ENCODE measurements at regions not wholly inside any gene's neighbourhood (a gene's known extent, or its start where the extent isn't known, plus 50 kb on each side); places are given as distances from the start of the nearest gene placed in this dataset.

DNA sequence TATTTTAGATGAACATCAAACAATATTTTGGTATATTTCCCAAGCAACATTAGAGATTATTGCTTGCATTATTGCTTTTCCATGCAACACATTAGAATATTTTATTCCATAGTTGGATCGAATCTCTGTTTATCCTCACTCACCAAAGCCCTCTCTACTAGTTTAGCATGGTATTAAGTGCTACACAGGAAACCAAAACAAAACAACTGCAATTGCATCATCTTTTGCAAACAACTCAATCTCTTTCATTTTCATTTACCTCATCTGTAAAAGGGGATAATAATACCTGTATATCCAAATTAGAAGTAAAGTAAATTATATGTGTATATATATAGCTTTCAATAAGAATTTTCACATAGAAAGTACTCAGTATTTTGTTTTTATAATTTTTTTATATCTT is 147.8 kb upstream of the PCDH9 start:
- no peaks in the 10 kb centered on the region for H3K4me1 ChIP-seq
- H3K9me3 ChIP-seq: no peaks in the 10 kb centered on the region
- H3K4me3 ChIP-seq: no peak overlapping the region
- no peaks in the 10 kb centered on the region for H3K36me3 ChIP-seq
- no peaks in the 10 kb centered on the region for H3K27me3 ChIP-seq
- no peak for TF ChIP-seq EP300 (IDR thresholded peaks at IDR 0.05)
- TF ChIP-seq POLR2A (IDR thresholded peaks at IDR 0.05): no peak
- TF ChIP-seq, protein P1, sequence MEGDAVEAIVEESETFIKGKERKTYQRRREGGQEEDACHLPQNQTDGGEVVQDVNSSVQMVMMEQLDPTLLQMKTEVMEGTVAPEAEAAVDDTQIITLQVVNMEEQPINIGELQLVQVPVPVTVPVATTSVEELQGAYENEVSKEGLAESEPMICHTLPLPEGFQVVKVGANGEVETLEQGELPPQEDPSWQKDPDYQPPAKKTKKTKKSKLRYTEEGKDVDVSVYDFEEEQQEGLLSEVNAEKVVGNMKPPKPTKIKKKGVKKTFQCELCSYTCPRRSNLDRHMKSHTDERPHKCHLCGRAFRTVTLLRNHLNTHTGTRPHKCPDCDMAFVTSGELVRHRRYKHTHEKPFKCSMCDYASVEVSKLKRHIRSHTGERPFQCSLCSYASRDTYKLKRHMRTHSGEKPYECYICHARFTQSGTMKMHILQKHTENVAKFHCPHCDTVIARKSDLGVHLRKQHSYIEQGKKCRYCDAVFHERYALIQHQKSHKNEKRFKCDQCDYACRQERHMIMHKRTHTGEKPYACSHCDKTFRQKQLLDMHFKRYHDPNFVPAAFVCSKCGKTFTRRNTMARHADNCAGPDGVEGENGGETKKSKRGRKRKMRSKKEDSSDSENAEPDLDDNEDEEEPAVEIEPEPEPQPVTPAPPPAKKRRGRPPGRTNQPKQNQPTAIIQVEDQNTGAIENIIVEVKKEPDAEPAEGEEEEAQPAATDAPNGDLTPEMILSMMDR (IDR thresholded peaks at IDR 0.05): no peak
- 85 to 92% methylated on average over 1 of the region's 1 CpG for WGBS, 2 donors
- no peak for DNase-seq (ENCODE audit: low spot score in 2 of 2)
- H3K27ac ChIP-seq: no peak overlapping the region

- no peaks in the 10 kb centered on the region for H3K27me3 ChIP-seq
- no peaks in the 10 kb centered on the region for H3K4me1 ChIP-seq
- no peak overlapping the region for H3K4me3 ChIP-seq
- WGBS, 2 donors: 80 to 86% methylated on average over 1 of the region's 1 CpG
- no peaks in the 10 kb centered on the region for H3K9me3 ChIP-seq
- H3K27ac ChIP-seq: no peak overlapping the region
- TF ChIP-seq, protein P1 (IDR thresholded peaks at IDR 0.05): no peak
- no peak for TF ChIP-seq EP300 (IDR thresholded peaks at IDR 0.05)
- TF ChIP-seq POLR2A (IDR thresholded peaks at IDR 0.05): no peak
- H3K36me3 ChIP-seq: no peaks in the 10 kb centered on the region
- DNase-seq (ENCODE audit: low spot score in 2 of 2): no peak
Measured at GRCh38 chr13:67374391-67374790, 144.3 kb upstream of the PCDH9 start.

GRCh38 chr13:67372868-67373464 is 142.8 kb upstream of the PCDH9 start:
- DNase-seq (ENCODE audit: low spot score in 2 of 2): no peak
- Histone ChIP-seq H3K27ac (no peak overlapping the region), H3K9me3 (no peaks in the 10 kb centered on the region), H3K36me3 (no peaks in the 10 kb centered on the region), H3K4me3 (no peak overlapping the region), H3K27me3 (no peaks in the 10 kb centered on the region), H3K4me1 (no peaks in the 10 kb centered on the region)
- WGBS, 2 donors: 57 to 60% methylated on average over 1 of the region's 1 CpG
- TF ChIP-seq, protein P1 (IDR thresholded peaks at IDR 0.05): no peak
- TF ChIP-seq POLR2A (IDR thresholded peaks at IDR 0.05): no peak
- TF ChIP-seq EP300 (IDR thresholded peaks at IDR 0.05): no peak

GRCh38 chr13:67369895-67370660 is 139.9 kb upstream of the PCDH9 start:
- DNase-seq (ENCODE audit: low spot score in 2 of 2): no peak
- Histone ChIP-seq H3K27me3 (no peaks in the 10 kb centered on the region), H3K36me3 (no peaks in the 10 kb centered on the region), H3K4me1 (no peaks in the 10 kb centered on the region), H3K9me3 (no peaks in the 10 kb centered on the region), H3K4me3 (no peak overlapping the region), H3K27ac (no peak overlapping the region)
- TF ChIP-seq POLR2A (IDR thresholded peaks at IDR 0.05): no peak
- TF ChIP-seq, protein P1 (IDR thresholded peaks at IDR 0.05): no peak
- no peak for TF ChIP-seq EP300 (IDR thresholded peaks at IDR 0.05)
- 31 to 33% methylated on average over 6 of the region's 6 CpGs for WGBS, 2 donors

- Histone ChIP-seq H3K36me3 (no peaks in the 10 kb centered on the region), H3K4me3 (no peak overlapping the region), H3K4me1 (no peaks in the 10 kb centered on the region), H3K9me3 (no peaks in the 10 kb centered on the region), H3K27ac (no peak overlapping the region), H3K27me3 (no peaks in the 10 kb centered on the region)
- TF ChIP-seq POLR2A (IDR thresholded peaks at IDR 0.05) (no peak), EP300 (IDR thresholded peaks at IDR 0.05) (no peak)
- TF ChIP-seq, protein P1 (IDR thresholded peaks at IDR 0.05): no peak
- WGBS, 2 donors: 72 to 75% methylated on average over 1 of the region's 1 CpG
- DNase-seq (ENCODE audit: low spot score in 2 of 2): no peak
Measured at GRCh38 chr13:67367399-67367798, 137.3 kb upstream of the PCDH9 start.
